ENCODE measurements at regions not wholly inside any gene's neighbourhood (a gene's known extent, or its start where the extent isn't known, plus 50 kb on each side); places are given as distances from the start of the nearest gene placed in this dataset.
"Not testable (repeated sequence)": the region's sequence is repeated elsewhere in the genome, so short reads cannot be mapped to it uniquely, and the experiment has no call there.

DNA sequence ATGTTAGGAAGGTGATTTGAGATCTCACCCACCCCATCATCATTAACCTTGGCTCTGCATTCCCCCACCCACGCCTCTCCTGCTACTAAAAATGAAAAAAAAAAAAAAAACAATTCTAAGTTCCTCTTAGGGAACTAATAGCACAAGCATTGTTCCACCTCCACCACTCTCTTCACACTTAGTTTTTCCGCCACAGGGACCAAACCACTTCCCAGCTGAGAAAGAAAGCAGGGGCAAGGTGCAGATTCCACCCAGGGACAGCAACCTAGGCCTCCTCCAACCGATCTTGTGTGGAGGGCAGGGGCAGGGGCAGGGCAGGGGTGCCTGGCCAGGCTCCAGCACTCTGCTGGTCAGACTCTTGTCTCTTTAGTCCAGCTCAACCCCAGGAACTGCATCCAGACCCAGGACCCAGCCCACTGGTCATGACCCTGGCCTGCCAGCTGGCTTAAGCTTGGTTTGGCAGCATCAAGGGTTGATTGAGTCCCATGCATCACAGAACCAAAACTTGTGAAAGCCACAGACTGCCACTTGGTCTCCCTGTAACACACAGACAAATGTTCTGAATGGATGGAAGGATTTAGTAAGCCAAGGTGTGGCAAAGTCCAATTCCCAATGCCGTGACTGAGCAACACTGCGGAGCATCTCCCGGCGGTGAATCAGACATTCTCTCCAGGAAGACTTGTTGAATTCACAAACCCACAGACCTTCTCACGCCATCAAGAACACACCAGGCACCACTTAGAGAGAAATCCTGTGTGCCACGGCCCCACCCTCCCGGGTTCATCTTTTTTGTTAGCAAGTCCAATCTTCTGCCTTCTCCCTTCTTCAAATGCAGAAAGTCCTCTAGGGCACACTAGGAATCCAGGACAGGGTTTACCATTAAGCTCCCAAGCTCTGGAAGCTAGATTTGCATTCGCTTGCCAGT lies 900.5 kb downstream of the TUBA3C start:
- H3K4me3 ChIP-seq; H3K27ac ChIP-seq; H3K27me3 ChIP-seq; H3K36me3 ChIP-seq (replicated peaks in 1 of 2; ENCODE audit: insufficient read depth in 1 of 2, low read depth in 2 of 2); H3K4me1 ChIP-seq; intact Hi-C loops (cut with DNase I); DNase-seq; H3K9me3 ChIP-seq; ATAC-seq: not testable (repeated sequence)
- 35 to 67% methylated on average over 3 to 5 of the region's 11 CpGs for WGBS, 2 donors

- ATAC-seq; H3K27ac ChIP-seq; intact Hi-C loops (cut with DNase I); H3K4me1 ChIP-seq; H3K36me3 ChIP-seq (replicated peaks in 1 of 2; ENCODE audit: insufficient read depth in 1 of 2, low read depth in 2 of 2); DNase-seq; H3K4me3 ChIP-seq; H3K27me3 ChIP-seq; H3K9me3 ChIP-seq: not testable (repeated sequence)
- 47 to 63% methylated on average over 4 of the region's 4 CpGs for WGBS, 2 donors
Measured at GRCh38 chr13:18279971-18280370, 901.7 kb downstream of the TUBA3C start.

DNA sequence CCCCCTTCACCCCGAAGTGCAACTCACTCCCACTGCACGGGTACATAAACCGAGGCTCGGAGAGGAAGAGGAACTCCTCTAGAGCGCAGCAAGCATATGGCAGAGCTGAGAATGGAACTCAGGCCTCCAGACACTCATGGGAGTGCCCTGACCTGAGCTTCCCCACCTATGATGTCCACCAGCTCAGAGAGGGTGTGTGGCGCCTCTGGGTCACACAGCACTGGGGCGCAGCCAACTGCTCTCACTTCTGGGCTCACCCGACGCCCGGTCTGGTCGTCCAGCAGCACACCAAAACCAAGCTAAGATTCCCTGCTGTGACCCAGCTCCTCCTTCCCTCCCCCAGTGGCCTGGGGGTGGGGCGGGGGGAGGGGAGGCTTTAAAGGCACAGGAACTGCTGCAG lies 904.3 kb downstream of the TUBA3C start:
- ATAC-seq; H3K27ac ChIP-seq; H3K27me3 ChIP-seq; H3K36me3 ChIP-seq (replicated peaks in 1 of 2; ENCODE audit: insufficient read depth in 1 of 2, low read depth in 2 of 2); DNase-seq; intact Hi-C loops (cut with DNase I); H3K9me3 ChIP-seq; H3K4me3 ChIP-seq; H3K4me1 ChIP-seq: not testable (repeated sequence)
- WGBS, 2 donors = 75 to 80% methylated on average over 2 to 5 of the region's 12 CpGs

DNA sequence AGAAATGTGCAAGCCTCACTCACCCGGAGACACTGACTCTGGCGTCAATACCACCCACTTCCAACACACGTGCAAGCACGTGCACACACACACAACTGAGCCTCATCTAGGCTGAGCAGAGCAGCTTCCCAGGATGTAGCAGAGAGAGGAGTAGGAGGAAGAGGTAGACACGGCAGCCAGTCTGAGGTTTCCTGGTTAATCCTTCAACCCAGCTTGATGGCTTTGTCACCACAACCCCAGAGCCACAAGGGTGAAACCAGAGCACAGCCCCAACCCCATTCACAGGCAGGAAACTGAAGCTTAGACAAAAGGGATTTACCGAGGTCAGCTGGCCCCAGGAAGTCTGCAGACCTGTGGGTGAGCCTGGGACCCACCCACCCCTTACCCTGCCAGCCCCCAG lies 905.3 kb downstream of the TUBA3C start:
- H3K9me3 ChIP-seq; DNase-seq; H3K4me3 ChIP-seq; ATAC-seq; H3K27ac ChIP-seq; H3K27me3 ChIP-seq; H3K4me1 ChIP-seq; intact Hi-C loops (cut with DNase I); H3K36me3 ChIP-seq (replicated peaks in 1 of 2; ENCODE audit: insufficient read depth in 1 of 2, low read depth in 2 of 2): not testable (repeated sequence)
- WGBS, 2 donors = 20% methylated on average over 1 of the region's 6 CpGs; no CpG with 5 or more reads in 1 of the 2 donors

GRCh38 chr13:18273785-18274514 lies 907.7 kb downstream of the TUBA3C start:
- intact Hi-C loops (cut with DNase I); ATAC-seq; H3K4me3 ChIP-seq; H3K27ac ChIP-seq; H3K9me3 ChIP-seq; H3K36me3 ChIP-seq (replicated peaks in 1 of 2; ENCODE audit: insufficient read depth in 1 of 2, low read depth in 2 of 2); DNase-seq; H3K27me3 ChIP-seq; H3K4me1 ChIP-seq: not testable (repeated sequence)
- 40% methylated on average over 3 of the region's 14 CpGs; no CpG with 5 or more reads in 1 of the 2 donors for WGBS, 2 donors

- DNase-seq; H3K4me1 ChIP-seq; H3K27me3 ChIP-seq; H3K9me3 ChIP-seq; ATAC-seq; H3K27ac ChIP-seq; H3K36me3 ChIP-seq (replicated peaks in 1 of 2; ENCODE audit: insufficient read depth in 1 of 2, low read depth in 2 of 2); H3K4me3 ChIP-seq; intact Hi-C loops (cut with DNase I): not testable (repeated sequence)
- WGBS, 2 donors = 67 to 87% methylated on average over 11 to 17 of the region's 25 CpGs
Measured at GRCh38 chr13:18258801-18259419, 922.7 kb downstream of the TUBA3C start.

- H3K9me3 ChIP-seq; H3K36me3 ChIP-seq (replicated peaks in 1 of 2; ENCODE audit: insufficient read depth in 1 of 2, low read depth in 2 of 2); H3K4me3 ChIP-seq; DNase-seq; H3K4me1 ChIP-seq; H3K27ac ChIP-seq; ATAC-seq; H3K27me3 ChIP-seq; intact Hi-C loops (cut with DNase I): not testable (repeated sequence)
- 56 to 64% methylated on average over 6 to 9 of the region's 9 CpGs for WGBS, 2 donors
Measured at GRCh38 chr13:18257686-18258085, 923.9 kb downstream of the TUBA3C start.

DNA sequence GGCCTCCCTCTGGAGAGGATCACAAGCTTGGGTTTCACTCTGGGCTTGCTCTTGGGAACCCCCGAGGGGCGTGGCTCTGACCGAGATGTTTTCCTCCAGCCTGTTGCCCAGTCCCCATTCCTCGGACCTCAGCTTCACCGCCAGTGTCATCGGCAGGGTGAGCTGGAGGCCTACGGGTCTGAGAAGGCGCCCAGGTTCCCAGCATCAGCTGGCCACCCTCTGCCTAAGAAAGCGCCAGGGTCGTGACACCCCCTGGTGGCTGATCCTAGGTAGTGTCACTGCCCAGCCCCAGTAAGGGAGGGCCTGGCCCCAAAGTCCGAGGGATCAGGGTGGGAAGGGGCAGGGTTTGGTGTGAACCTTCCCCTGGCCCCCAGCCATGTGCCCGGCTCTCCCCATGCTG lies 928.8 kb downstream of the TUBA3C start:
- WGBS, 2 donors = 50% methylated on average over 1 of the region's 12 CpGs; no CpG with 5 or more reads in 1 of the 2 donors
- H3K36me3 ChIP-seq (replicated peaks in 1 of 2; ENCODE audit: insufficient read depth in 1 of 2, low read depth in 2 of 2); ATAC-seq; H3K9me3 ChIP-seq; H3K4me3 ChIP-seq; DNase-seq; H3K27ac ChIP-seq; H3K27me3 ChIP-seq; intact Hi-C loops (cut with DNase I); H3K4me1 ChIP-seq: not testable (repeated sequence)

DNA sequence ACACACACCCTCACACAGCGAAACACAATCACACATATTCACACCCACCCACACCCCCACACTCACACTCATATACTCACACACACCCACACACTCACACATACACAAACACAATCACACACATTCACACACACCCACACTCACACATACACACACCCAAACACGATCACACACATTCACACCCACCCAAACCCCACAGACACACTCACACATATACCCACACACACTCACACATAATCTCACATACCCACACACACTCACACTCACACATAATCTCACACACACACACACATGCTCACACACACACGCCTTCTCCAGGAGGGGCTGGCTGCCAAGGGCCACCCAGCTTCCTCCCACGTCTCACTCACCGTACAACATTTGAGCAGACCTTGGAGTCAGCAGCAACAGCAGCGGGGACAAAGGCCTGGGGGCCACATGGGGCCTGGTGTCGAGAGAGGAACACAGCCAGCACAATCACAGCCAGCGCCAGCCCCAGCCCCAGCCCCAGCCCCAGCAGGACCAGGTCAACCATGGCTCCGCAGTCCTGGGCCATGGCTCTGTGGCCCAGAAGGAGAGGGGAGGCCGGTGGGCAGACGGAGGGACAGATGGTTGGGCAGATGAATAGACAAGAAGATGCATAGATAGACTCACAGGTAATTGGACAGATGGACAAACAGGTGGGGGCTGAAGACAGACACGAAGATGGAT lies 932.9 kb downstream of the TUBA3C start:
- H3K9me3 ChIP-seq; H3K27me3 ChIP-seq; DNase-seq; H3K36me3 ChIP-seq (replicated peaks in 1 of 2; ENCODE audit: insufficient read depth in 1 of 2, low read depth in 2 of 2); intact Hi-C loops (cut with DNase I); H3K4me3 ChIP-seq; H3K4me1 ChIP-seq; ATAC-seq; H3K27ac ChIP-seq: not testable (repeated sequence)
- WGBS, 2 donors = 69 to 76% methylated on average over 10 to 12 of the region's 12 CpGs

DNA sequence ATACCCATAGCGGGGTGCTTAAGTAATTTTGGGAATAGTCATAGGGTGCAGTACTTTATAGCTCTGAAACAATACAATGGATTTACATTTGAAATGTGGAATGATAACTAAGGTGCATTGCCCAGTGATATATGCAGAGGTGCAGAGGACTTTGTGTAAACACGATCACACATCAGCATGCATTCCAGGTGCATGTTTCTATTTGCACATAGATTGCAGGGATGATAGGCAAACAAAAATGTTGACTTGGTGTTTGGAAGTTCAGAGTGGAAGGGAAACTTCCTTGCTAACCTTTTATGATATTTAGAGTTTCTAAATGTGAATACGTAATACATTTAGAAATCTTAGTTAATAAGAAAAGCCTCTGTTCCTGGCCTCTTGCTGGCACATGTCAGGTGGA lies 941.5 kb downstream of the TUBA3C start:
- H3K36me3 ChIP-seq (replicated peaks in 1 of 2; ENCODE audit: insufficient read depth in 1 of 2, low read depth in 2 of 2); H3K9me3 ChIP-seq; ATAC-seq; H3K4me1 ChIP-seq; intact Hi-C loops (cut with DNase I); DNase-seq; H3K27ac ChIP-seq; H3K4me3 ChIP-seq; H3K27me3 ChIP-seq: not testable (repeated sequence)
- WGBS, 2 donors = 50 to 65% methylated on average over 3 of the region's 3 CpGs

DNA sequence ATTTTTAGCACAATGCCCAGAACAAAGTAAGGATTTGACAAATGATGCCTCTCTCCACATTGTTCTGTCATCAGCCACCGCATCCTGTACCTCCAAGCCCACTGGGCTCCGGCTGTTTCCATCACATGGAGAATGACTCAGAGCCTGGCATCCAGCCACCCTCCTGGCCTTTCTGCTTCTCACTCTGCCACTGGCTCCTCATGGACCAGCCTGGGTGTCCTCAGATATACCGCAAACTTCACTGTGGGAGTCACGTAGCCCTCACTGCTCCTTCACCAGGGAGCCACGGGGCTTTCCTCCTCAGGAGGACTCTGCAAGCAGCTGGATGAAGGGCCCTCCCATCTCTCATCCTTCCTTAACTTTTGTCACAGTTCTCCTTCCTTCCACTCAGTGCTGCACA lies 943.0 kb downstream of the TUBA3C start:
- DNase-seq; ATAC-seq; H3K9me3 ChIP-seq; H3K27me3 ChIP-seq; H3K27ac ChIP-seq; intact Hi-C loops (cut with DNase I); H3K4me3 ChIP-seq; H3K4me1 ChIP-seq; H3K36me3 ChIP-seq (replicated peaks in 1 of 2; ENCODE audit: insufficient read depth in 1 of 2, low read depth in 2 of 2): not testable (repeated sequence)
- 30 to 68% methylated on average over 5 of the region's 5 CpGs for WGBS, 2 donors
